Putamen (tissue), 1 donor: ENCODE measurements at regions not wholly inside any gene's neighbourhood (a gene's known extent, or its start where the extent isn't known, plus 50 kb on each side); places are given as distances from the start of the nearest gene placed in this dataset.

Source experiments
- DNase-seq: peaks from one replicate; pipeline ENCODE4 v3.0.0-alpha.2; 2016; ENCODE audit warnings: low spot score

GRCh38 chr18:54532222-54532621, 58.8 kb upstream of the DYNAP start:
- DNase-seq: no peak

- DNase-seq: no peak
Measured at GRCh38 chr18:54532962-54533361, 58.1 kb upstream of the DYNAP start.
